Naive thymus-derived CD4-positive, alpha-beta T cell (primary cell): ENCODE measurements at regions not wholly inside any gene's neighbourhood (a gene's known extent, or its start where the extent isn't known, plus 50 kb on each side); places are given as distances from the start of the nearest gene placed in this dataset.

Experiments
- ATAC-seq: fragments of 150-1000 bp; cut with Tn5 transposase; 2 replicates; pipeline ENCODE4 v1.10.0; 2021; ENCODE audit warnings: mild to moderate bottlenecking, moderate library complexity
- CTCF ChIA-PET: fragments of 350-600 bp; sonication (Branson Sonifier 250); formaldehyde crosslinking; loops from one replicate; lab custom pipeline; 2021; ENCODE audit warnings: antibody characterized with exemption; lab: Charles Lee
- POLR2A ChIA-PET: fragments of 350-600 bp; sonication (Branson Sonifier 250); formaldehyde crosslinking; loops from one replicate; lab custom pipeline; 2021; ENCODE audit warnings: antibody characterized with exemption, inconsistent platforms; lab: Charles Lee
- DNase-seq, 9 donors: peaks; one replicate each; pipeline versions ENCODE4 v3.0.0 to v3.0.0-alpha.2; 2020 to 2022; ENCODE audit warnings: mixed read lengths in 1 of 9
- H3K27ac ChIP-seq: one replicate; pipeline ENCODE4 v1.7.0; 2013; ENCODE audit warnings: mild to moderate bottlenecking, low read depth, low read length, moderate library complexity
- H3K27me3 ChIP-seq, 2 donors: one replicate each; pipeline ENCODE4 v1.7.0; 2013; ENCODE audit warnings: low read length in 2 of 2, mild to moderate bottlenecking in 2 of 2, moderate library complexity in 2 of 2; ENCODE audit not compliant: control insufficient read depth in 2 of 2, insufficient read depth in 2 of 2
- H3K36me3 ChIP-seq, 3 experiments: 1 replicate in 2 of 3; 2 replicates in 1 of 3; pipeline ENCODE4 v1.7.0; 2013; ENCODE audit warnings: low read length in 3 of 3, mild to moderate bottlenecking in 3 of 3, moderate library complexity in 1 of 3; ENCODE audit not compliant: insufficient read depth in 3 of 3, control insufficient read depth in 2 of 3
- H3K4me1 ChIP-seq, 2 donors: one replicate each; pipeline ENCODE4 v1.7.0; 2013; ENCODE audit warnings: low read length in 2 of 2, mild to moderate bottlenecking in 2 of 2, moderate library complexity in 1 of 2; ENCODE audit not compliant: control insufficient read depth in 2 of 2, insufficient read depth in 2 of 2
- H3K4me3 ChIP-seq: 2 replicates; pipeline ENCODE4 v1.7.0; 2013; ENCODE audit warnings: mild to moderate bottlenecking, low read length
- H3K9me3 ChIP-seq, 3 experiments: 1 replicate in 2 of 3; 2 replicates in 1 of 3; pipeline ENCODE4 v1.7.0; 2013; ENCODE audit warnings: low read length in 3 of 3; ENCODE audit not compliant: control insufficient read depth in 2 of 3
- H3K27ac Mint-ChIP-seq, 9 donors: one replicate each; pipeline ENCODE4 v1.8.0; 2020 to 2022; ENCODE audit warnings: mixed read lengths in 9 of 9, mild to moderate bottlenecking in 8 of 9, moderate library complexity in 5 of 9, inconsistent platforms in 2 of 9
- H3K27me3 Mint-ChIP-seq, 5 donors: one replicate each; pipeline ENCODE4 v1.8.0; 2021 to 2022; ENCODE audit warnings: mixed read lengths in 5 of 5, mild to moderate bottlenecking in 1 of 5
- H3K36me3 Mint-ChIP-seq, 5 donors: one replicate each; pipeline ENCODE4 v1.8.0; 2020 to 2022; ENCODE audit warnings: mixed read lengths in 5 of 5, mild to moderate bottlenecking in 3 of 5, inconsistent platforms in 1 of 5
- H3K4me1 Mint-ChIP-seq, 7 donors: one replicate each; pipeline ENCODE4 v1.8.0; 2020 to 2022; ENCODE audit warnings: mixed read lengths in 7 of 7, mild to moderate bottlenecking in 3 of 7, inconsistent platforms in 1 of 7
- H3K4me3 Mint-ChIP-seq, 10 donors: one replicate each; pipeline ENCODE4 v1.8.0; 2020 to 2022; ENCODE audit warnings: mild to moderate bottlenecking in 10 of 10, mixed read lengths in 10 of 10, moderate library complexity in 6 of 10, inconsistent platforms in 2 of 10
- H3K9me3 Mint-ChIP-seq, 11 donors: one replicate each; pipeline ENCODE4 v1.8.0; 2020 to 2022; ENCODE audit warnings: mixed read lengths in 11 of 11, mild to moderate bottlenecking in 4 of 11, inconsistent platforms in 1 of 11, moderate library complexity in 1 of 11
- intact Hi-C, 2 donors: fragments of 100-400 bp; cut with micrococcal nuclease; formaldehyde crosslinking; loops; one replicate each; pipeline ENCODE4 v1.15.1; 2023

- Mint-ChIP-seq H3K27me3 (peaks cover 0 to 19% (median 8%) of the 10 kb centered on the region in 5 donors), H3K4me3 (no peak overlapping the region), H3K4me1 (no peaks in the 10 kb centered on the region), H3K27ac (no peak overlapping the region), H3K9me3 (peaks cover 0 to 2% (median 0%) of the 10 kb centered on the region in 11 donors), H3K36me3 (no peaks in the 10 kb centered on the region)
- no peaks in the 10 kb centered on the region for H3K27me3 ChIP-seq
- ChIA-PET POLR2A (no interaction called here), CTCF (no interaction called here)
- H3K36me3 ChIP-seq: no peaks in the 10 kb centered on the region
- no peak for DNase-seq
- no peaks in the 10 kb centered on the region for H3K9me3 ChIP-seq
- H3K4me3 ChIP-seq: no peak overlapping the region
- no peaks in the 10 kb centered on the region for H3K4me1 ChIP-seq
- no peak overlapping the region for H3K27ac ChIP-seq
- intact Hi-C loops: no loop called here
- no peak for ATAC-seq
Observed at GRCh38 chr5:34606101-34606500, 50.0 kb upstream of the RAI14 start.
